B cell (primary cell): ENCODE measurements at regions not wholly inside any gene's neighbourhood (a gene's known extent, or its start where the extent isn't known, plus 50 kb on each side); places are given as distances from the start of the nearest gene placed in this dataset.

Experiments used
- ATAC-seq: fragments of 200-7000 bp; cut with Tn5 transposase; one replicate; pipeline ENCODE4 v1.10.0; 2021; ENCODE audit warnings: low read depth, mild to moderate bottlenecking, moderate number of reproducible peaks, moderate library complexity
- CTCF ChIA-PET: fragments of 350-600 bp; sonication (Branson Sonifier 250); formaldehyde crosslinking; loops from one replicate; lab custom pipeline; 2021; ENCODE audit warnings: antibody characterized with exemption, inconsistent platforms; lab: Charles Lee
- POLR2A ChIA-PET: fragments of 350-600 bp; sonication (Branson Sonifier 250); formaldehyde crosslinking; loops from one replicate; lab custom pipeline; 2021; ENCODE audit warnings: antibody characterized with exemption; lab: Charles Lee
- DNase-seq: peaks from one replicate; pipeline ENCODE4 v3.0.0; 2013
- H2AFZ ChIP-seq: 2 replicates; pipeline ENCODE4 v1.6.1; 2012; ENCODE audit warnings: mild to moderate bottlenecking, low read depth, low read length; ENCODE audit not compliant: insufficient read depth, poor library complexity, severe bottlenecking
- H3K27ac ChIP-seq, 2 donors: 1 replicate in 1 of 2; 2 replicates in 1 of 2; pipeline ENCODE4 v1.5.1; 2012 to 2013; ENCODE audit warnings: low read length in 2 of 2, mild to moderate bottlenecking in 2 of 2, moderate library complexity in 1 of 2
- H3K27me3 ChIP-seq, 4 experiments: fragments of 200-600 bp in 1 of 4; sonication (generic) in 1 of 4; replicated peaks in 1 of 4; 1 replicate in 2 of 4; 2 replicates in 2 of 4; pipeline versions ENCODE4 v1.6.1 to v1.7.0; 2013 to 2016; ENCODE audit warnings: low read length in 3 of 4, mild to moderate bottlenecking in 2 of 4, mixed read lengths in 1 of 4, moderate library complexity in 1 of 4; ENCODE audit not compliant: insufficient read depth in 4 of 4, control insufficient read depth in 3 of 4; ENCODE audit errors: control extremely low read depth in 1 of 4
- H3K36me3 ChIP-seq, 2 experiments: replicated peaks in 1 of 2; 1 replicate in 1 of 2; 2 replicates in 1 of 2; pipeline versions ENCODE4 v1.6.1 to v1.7.1; 2013; ENCODE audit warnings: low read length in 1 of 2; ENCODE audit not compliant: insufficient read depth in 2 of 2, control insufficient read depth in 1 of 2; ENCODE audit errors: control extremely low read depth in 1 of 2, extremely low read depth in 1 of 2
- H3K4me1 ChIP-seq, 2 donors: fragments of 200-600 bp in 1 of 2; sonication (generic) in 1 of 2; 1 replicate in 1 of 2; 2 replicates in 1 of 2; pipeline versions ENCODE4 v1.5.1 to v1.6.1; 2013 to 2017; ENCODE audit warnings: low read length in 2 of 2; ENCODE audit not compliant: control insufficient read depth in 2 of 2, insufficient read depth in 2 of 2
- H3K4me2 ChIP-seq: replicated peaks from 2 replicates; pipeline ENCODE3; 2012; ENCODE audit warnings: mild to moderate bottlenecking, low read depth, low read length; ENCODE audit not compliant: poor library complexity, severe bottlenecking
- H3K4me3 ChIP-seq, 5 experiments: fragments of 200-600 bp in 1 of 5; sonication (generic) in 1 of 5; 1 replicate in 3 of 5; 2 replicates in 2 of 5; pipeline versions ENCODE4 v1.5.1 to v1.7.0; 2011 to 2016; ENCODE audit warnings: low read length in 4 of 5, mild to moderate bottlenecking in 4 of 5, low read depth in 2 of 5, control low read depth in 1 of 5, moderate library complexity in 1 of 5; ENCODE audit not compliant: insufficient read depth in 1 of 5; ENCODE audit errors: control extremely low read depth in 1 of 5, extremely low read depth in 1 of 5
- H3K79me2 ChIP-seq: fragments of 200-600 bp; sonication (generic); one replicate; pipeline ENCODE4 v1.6.0; 2016; ENCODE audit warnings: low read length; ENCODE audit not compliant: control insufficient read depth, insufficient read depth
- H3K9ac ChIP-seq: fragments of 200-600 bp; sonication (generic); 2 replicates; pipeline ENCODE4 v1.6.1; 2017; ENCODE audit warnings: mild to moderate bottlenecking, low read length, moderate library complexity
- H3K9me3 ChIP-seq, 3 donors: one replicate each; pipeline versions ENCODE4 v1.6.1 to v1.7.1; 2013; ENCODE audit warnings: low read length in 2 of 3; ENCODE audit not compliant: control insufficient read depth in 2 of 3, insufficient read depth in 1 of 3; ENCODE audit errors: control extremely low read depth in 1 of 3
- H4K20me1 ChIP-seq: 2 replicates; pipeline ENCODE4 v1.6.0; 2012; ENCODE audit warnings: mild to moderate bottlenecking, low read length; ENCODE audit not compliant: insufficient read depth, control insufficient read depth, poor library complexity, severe bottlenecking
- H3K27ac Mint-ChIP-seq: one replicate; pipeline ENCODE4 v1.8.0; 2021; ENCODE audit warnings: mixed read lengths
- H3K27me3 Mint-ChIP-seq: one replicate; pipeline ENCODE4 v1.8.0; 2021; ENCODE audit warnings: mixed read lengths
- H3K4me1 Mint-ChIP-seq: one replicate; pipeline ENCODE4 v1.8.0; 2021; ENCODE audit warnings: mixed read lengths
- H3K4me3 Mint-ChIP-seq: one replicate; pipeline ENCODE4 v1.8.0; 2021; ENCODE audit warnings: mixed read lengths
- H3K9me3 Mint-ChIP-seq: one replicate; pipeline ENCODE4 v1.8.0; 2022; ENCODE audit warnings: mixed read lengths; ENCODE audit not compliant: insufficient read depth
- CTCF ChIP-seq: fragments of 200-600 bp; IDR thresholded peaks from one replicate; pipeline ENCODE4 v1.8.0; 2022; ENCODE audit warnings: antibody characterized with exemption, mild to moderate bottlenecking
- EZH2 ChIP-seq: IDR thresholded peaks from 2 replicates; pipeline ENCODE4 v1.6.1; 2012; ENCODE audit warnings: borderline replicate concordance, low read depth, mild to moderate bottlenecking, moderate library complexity, low read length; ENCODE audit not compliant: insufficient read depth, poor library complexity, severe bottlenecking
- whole genome bisulfite sequencing: methylation state at CpG from one replicate; pipeline ENCODE4 v1.1.5; 2013; ENCODE audit warnings: missing lambda C conversion rate; ENCODE audit not compliant: insufficient coverage; 5-methylcytosine and 5-hydroxymethylcytosine counted together
- intact Hi-C: fragments of 100-400 bp; cut with micrococcal nuclease; formaldehyde crosslinking; loops from one replicate; pipeline ENCODE4 v1.10.0; 2022

- Histone ChIP-seq H3K36me3 (no peaks in the 10 kb centered on the region), H3K4me1 (no peaks in the 10 kb centered on the region), H3K4me3 (no peak overlapping the region), H3K79me2 (no peaks in the 10 kb centered on the region), H3K9me3 (no peaks in the 10 kb centered on the region), H4K20me1 (no peaks in the 10 kb centered on the region), H3K27me3 (no peaks in the 10 kb centered on the region), H3K4me2 (no peak overlapping the region), H3K27ac (no peak overlapping the region), H2AFZ (no peak overlapping the region), H3K9ac (no peak overlapping the region)
- H3K27ac Mint-ChIP-seq, result no peak overlapping the region
- DNase-seq, result no peak
- intact Hi-C loops, result no loop called here
- ChIA-PET CTCF (no interaction called here), POLR2A (no interaction called here)
- H3K27me3 Mint-ChIP-seq, result no peaks in the 10 kb centered on the region
- H3K4me1 Mint-ChIP-seq, result no peaks in the 10 kb centered on the region
- no peak for ATAC-seq
- TF ChIP-seq EZH2, result no peak
- TF ChIP-seq CTCF, result no peak
- no peaks in the 10 kb centered on the region for H3K9me3 Mint-ChIP-seq
- no CpG with 5 or more reads among the region's 1 CpG for WGBS
- no peak overlapping the region for H3K4me3 Mint-ChIP-seq
These were observed 487.7 kb upstream of the HS3ST5 start for GRCh38 chr6:114830515-114830914.

- Histone ChIP-seq H3K27ac (no peak overlapping the region), H2AFZ (no peak overlapping the region), H3K9ac (no peak overlapping the region), H3K79me2 (no peaks in the 10 kb centered on the region), H3K9me3 (no peaks in the 10 kb centered on the region), H3K4me3 (no peak overlapping the region), H3K4me1 (no peaks in the 10 kb centered on the region), H3K4me2 (no peak overlapping the region), H4K20me1 (no peaks in the 10 kb centered on the region), H3K36me3 (no peaks in the 10 kb centered on the region), H3K27me3 (no peaks in the 10 kb centered on the region)
- Mint-ChIP-seq H3K9me3 (no peaks in the 10 kb centered on the region), H3K4me3 (no peak overlapping the region), H3K4me1 (no peaks in the 10 kb centered on the region), H3K27ac (no peak overlapping the region), H3K27me3 (no peaks in the 10 kb centered on the region)
- ATAC-seq (no peak), DNase-seq (no peak)
- no peak for TF ChIP-seq EZH2
- TF ChIP-seq CTCF, result no peak
- ChIA-PET POLR2A (no interaction called here), CTCF (no interaction called here)
- intact Hi-C loops, result no loop called here
- no CpG with 5 or more reads among the region's 1 CpG for WGBS
These were observed 484.3 kb upstream of the HS3ST5 start for GRCh38 chr6:114827135-114827534.
